ENCODE measurements at regions not wholly inside any gene's neighbourhood (a gene's known extent, or its start where the extent isn't known, plus 50 kb on each side); places are given as distances from the start of the nearest gene placed in this dataset.

GRCh38 chr10:129390726-129391125 is 76.3 kb upstream of the MGMT start:
- H3K36me3 ChIP-seq: no peaks in the 10 kb centered on the region
- no peaks in the 10 kb centered on the region for H3K4me1 ChIP-seq
- intact Hi-C loops (cut with DNase I): no loop called here
- no peak overlapping the region for H3K4me3 ChIP-seq
- H3K27ac ChIP-seq: no peak overlapping the region
- peaks cover 0 to 17% (median 0%) of the 10 kb centered on the region in 3 donors for H3K27me3 ChIP-seq
- TF ChIP-seq POLR2A (IDR thresholded peaks at IDR 0.05) (no peak), CTCF (IDR thresholded peaks at IDR 0.05) (no peak), EP300 (IDR thresholded peaks at IDR 0.05) (no peak), POLR2AphosphoS5 (IDR thresholded peaks at IDR 0.05) (no peak)
- WGBS, 2 donors: 87 to 92% methylated on average over 8 of the region's 8 CpGs
- no peak for DNase-seq
- no peaks in the 10 kb centered on the region for H3K9me3 ChIP-seq

GRCh38 chr10:129391464-129391863 is 75.6 kb upstream of the MGMT start:
- no peak for DNase-seq
- WGBS, 2 donors: 83 to 91% methylated on average over 8 of the region's 8 CpGs
- intact Hi-C loops (cut with DNase I): no loop called here
- Histone ChIP-seq H3K9me3 (no peaks in the 10 kb centered on the region), H3K27me3 (peaks cover 0 to 17% (median 0%) of the 10 kb centered on the region in 3 donors), H3K36me3 (no peaks in the 10 kb centered on the region), H3K4me1 (no peaks in the 10 kb centered on the region), H3K27ac (no peak overlapping the region), H3K4me3 (no peak overlapping the region)
- TF ChIP-seq POLR2A (IDR thresholded peaks at IDR 0.05) (no peak), EP300 (IDR thresholded peaks at IDR 0.05) (no peak), CTCF (IDR thresholded peaks at IDR 0.05) (no peak), POLR2AphosphoS5 (IDR thresholded peaks at IDR 0.05) (no peak)

GRCh38 chr10:129392855-129393254 is 74.2 kb upstream of the MGMT start:
- DNase-seq: no peak
- no peaks in the 10 kb centered on the region for H3K4me1 ChIP-seq
- no peaks in the 10 kb centered on the region for H3K9me3 ChIP-seq
- H3K27me3 ChIP-seq: peaks cover 0 to 17% (median 0%) of the 10 kb centered on the region in 3 donors
- no peaks in the 10 kb centered on the region for H3K36me3 ChIP-seq
- intact Hi-C loops (cut with DNase I): no loop called here
- no peak for TF ChIP-seq POLR2AphosphoS5 (IDR thresholded peaks at IDR 0.05)
- no peak for TF ChIP-seq CTCF (IDR thresholded peaks at IDR 0.05)
- TF ChIP-seq EP300 (IDR thresholded peaks at IDR 0.05): no peak
- no peak for TF ChIP-seq POLR2A (IDR thresholded peaks at IDR 0.05)
- 81 to 83% methylated on average over 10 of the region's 10 CpGs for WGBS, 2 donors
- no peak overlapping the region for H3K4me3 ChIP-seq
- no peak overlapping the region for H3K27ac ChIP-seq

GRCh38 chr10:129393812-129394211 is 73.2 kb upstream of the MGMT start:
- 77 to 86% methylated on average over 10 of the region's 10 CpGs for WGBS, 2 donors
- intact Hi-C loops (cut with DNase I): no loop called here

More at GRCh38 chr10:129393812-129394211, 73.2 kb upstream of the MGMT start:
- DNase-seq: no peak
- Histone ChIP-seq H3K4me1 (peaks cover 0 to 6% (median 0%) of the 10 kb centered on the region in 4 donors), H3K4me3 (no peak overlapping the region), H3K9me3 (no peaks in the 10 kb centered on the region), H3K27me3 (peaks cover 0 to 17% (median 0%) of the 10 kb centered on the region in 3 donors), H3K36me3 (no peaks in the 10 kb centered on the region), H3K27ac (no peak overlapping the region)
- TF ChIP-seq CTCF (IDR thresholded peaks at IDR 0.05) (no peak), EP300 (IDR thresholded peaks at IDR 0.05) (no peak), POLR2AphosphoS5 (IDR thresholded peaks at IDR 0.05) (no peak), POLR2A (IDR thresholded peaks at IDR 0.05) (no peak)

Data from sigmoid colon (tissue), 6 donors.